CD1c-positive myeloid dendritic cell (primary cell): ENCODE measurements at regions not wholly inside any gene's neighbourhood (a gene's known extent, or its start where the extent isn't known, plus 50 kb on each side); places are given as distances from the start of the nearest gene placed in this dataset.
"Not testable (repeated sequence)": the region's sequence is repeated elsewhere in the genome, so short reads cannot be mapped to it uniquely, and the experiment has no call there.

ENCODE experiments used
- DNase-seq: peaks from one replicate; pipeline ENCODE4 v3.0.0-alpha.2; 2016; ENCODE audit errors: extremely low spot score

- DNase-seq: no peak
Measured at GRCh38 chr1:164433141-164433817, 125.7 kb upstream of the PBX1 start.

DNA sequence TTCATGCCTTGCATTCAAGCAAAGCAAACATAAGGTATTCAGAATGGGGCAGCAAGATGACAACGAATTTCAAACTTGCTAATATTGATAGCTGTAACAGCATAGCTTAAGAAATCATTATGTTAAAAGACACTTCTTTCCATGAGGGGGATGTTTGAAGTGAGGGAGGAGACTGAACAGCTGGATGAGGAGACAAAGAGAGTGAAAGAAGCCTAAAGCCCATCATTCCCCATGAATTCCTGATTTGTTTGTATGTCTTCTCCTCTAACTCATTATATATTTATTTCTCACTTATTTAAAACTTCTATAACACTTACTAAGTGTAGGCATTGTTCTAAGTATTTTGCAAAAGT is 125.2 kb upstream of the PBX1 start:
- DNase-seq: no peak

DNA sequence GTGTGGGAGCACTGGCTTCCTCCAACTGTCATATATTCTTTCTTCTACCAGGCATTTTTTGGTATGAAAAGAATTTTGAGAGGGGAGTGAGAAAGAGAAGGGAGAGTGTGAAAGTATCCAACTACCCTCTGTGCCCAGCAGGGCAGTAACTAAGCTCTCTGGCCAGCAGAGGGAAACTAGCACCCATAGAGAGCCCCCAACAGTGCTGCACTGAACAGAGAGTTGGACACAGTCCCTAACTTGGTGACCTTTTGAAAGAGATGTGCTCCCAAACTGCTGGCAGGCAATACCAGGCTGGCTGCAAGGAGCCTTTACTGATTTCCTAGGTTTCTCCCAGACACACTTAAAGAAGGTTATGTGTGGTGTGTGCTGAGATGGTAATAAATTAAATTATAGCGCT is 118.8 kb upstream of the PBX1 start:
- DNase-seq: no peak

DNA sequence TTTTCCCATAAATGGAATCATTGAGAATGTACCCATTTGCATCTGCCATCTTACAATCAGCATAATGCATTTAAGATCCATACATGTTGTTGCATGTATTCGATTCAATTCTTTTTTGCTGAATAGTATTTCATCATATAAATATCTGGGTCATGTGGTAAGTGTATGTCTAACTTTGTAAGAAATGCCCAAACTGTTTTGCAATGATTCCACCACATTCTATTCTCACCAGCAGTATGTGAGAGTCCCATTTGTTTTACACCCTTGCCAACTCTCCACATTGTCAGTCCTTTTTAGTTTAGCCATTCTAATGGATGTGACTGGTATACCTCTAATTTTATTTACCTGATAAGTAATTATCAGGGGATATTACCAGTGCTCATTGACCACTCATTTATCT is 115.8 kb upstream of the PBX1 start:
- no peak for DNase-seq

DNA sequence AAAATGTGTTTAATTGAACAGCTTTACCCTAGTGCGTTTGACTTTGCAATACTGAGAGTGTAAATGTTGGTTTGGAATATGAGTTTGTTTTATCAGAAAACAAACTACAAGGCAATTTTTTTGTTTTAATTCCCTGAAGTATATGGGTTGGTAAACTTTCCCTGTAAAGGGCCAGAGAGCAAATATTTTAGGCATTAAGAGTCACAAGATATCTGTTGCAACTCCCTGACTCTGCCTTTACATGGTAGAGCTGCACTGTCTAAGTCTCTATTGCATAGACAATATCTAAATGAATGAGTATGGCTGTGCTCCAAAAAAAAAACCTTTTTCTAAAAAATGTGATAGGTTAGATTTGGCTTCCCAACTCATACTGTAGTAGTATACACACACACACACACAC is 115.1 kb upstream of the PBX1 start:
- DNase-seq: no peak

DNA sequence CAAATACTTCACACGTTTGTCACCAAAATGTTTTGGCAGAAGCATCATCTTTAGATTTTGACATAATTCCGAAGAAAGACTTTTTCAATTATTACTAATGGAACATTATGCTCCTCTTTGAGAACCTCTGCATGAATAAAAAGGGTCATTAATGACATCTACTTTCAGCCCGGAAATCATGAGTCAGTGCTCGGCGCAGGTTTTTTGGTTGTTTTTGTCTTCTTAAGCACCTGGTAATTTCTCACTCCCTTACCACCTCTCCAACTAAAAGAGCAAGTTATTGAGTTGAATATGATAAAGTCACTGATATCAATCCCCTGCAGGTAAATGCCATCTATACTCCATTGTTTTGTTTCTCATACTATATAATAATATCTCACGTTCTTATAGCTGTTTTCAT is 113.0 kb upstream of the PBX1 start:
- no peak for DNase-seq

DNA sequence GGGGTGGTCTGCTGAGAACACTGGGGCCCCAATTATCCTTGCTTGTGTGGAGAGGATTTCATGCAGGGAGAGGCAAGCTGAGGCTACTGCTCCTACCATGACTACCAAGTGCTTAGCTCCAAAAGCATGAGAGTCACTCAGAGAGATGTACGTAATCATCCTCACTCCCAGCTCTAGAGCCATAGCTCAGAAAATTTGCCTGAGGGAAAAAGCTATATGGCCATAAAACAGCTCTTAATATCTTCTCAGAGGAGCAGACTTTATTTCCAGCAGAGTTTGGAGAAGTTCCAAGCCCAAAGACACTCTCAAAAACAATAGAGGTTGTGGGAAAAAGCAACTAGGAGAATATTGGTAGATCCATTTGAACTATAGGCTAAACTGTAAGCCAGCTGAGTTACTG is 106.4 kb upstream of the PBX1 start:
- DNase-seq: no peak

DNA sequence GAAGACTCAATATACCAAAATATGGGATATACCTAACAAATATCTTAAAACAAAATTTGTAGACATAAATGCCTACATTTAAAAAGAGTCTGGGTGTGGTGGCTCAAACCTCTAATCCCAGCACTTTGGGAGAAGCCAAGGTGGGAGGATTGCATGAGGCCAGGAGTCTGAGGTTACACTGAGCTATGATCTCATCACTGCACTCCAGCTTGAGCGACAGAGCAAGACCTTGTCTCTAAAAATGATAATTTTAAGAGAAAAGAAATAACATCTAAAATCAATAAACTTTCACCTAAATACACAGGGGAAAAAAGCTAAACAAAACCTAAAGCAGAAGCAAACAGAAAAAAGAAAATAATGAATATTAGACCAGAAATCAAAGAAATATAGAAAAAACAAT is 102.7 kb upstream of the PBX1 start:
- DNase-seq: no peak

GRCh38 chr1:164459176-164459575 is 99.8 kb upstream of the PBX1 start:
- not testable (repeated sequence) for DNase-seq

DNA sequence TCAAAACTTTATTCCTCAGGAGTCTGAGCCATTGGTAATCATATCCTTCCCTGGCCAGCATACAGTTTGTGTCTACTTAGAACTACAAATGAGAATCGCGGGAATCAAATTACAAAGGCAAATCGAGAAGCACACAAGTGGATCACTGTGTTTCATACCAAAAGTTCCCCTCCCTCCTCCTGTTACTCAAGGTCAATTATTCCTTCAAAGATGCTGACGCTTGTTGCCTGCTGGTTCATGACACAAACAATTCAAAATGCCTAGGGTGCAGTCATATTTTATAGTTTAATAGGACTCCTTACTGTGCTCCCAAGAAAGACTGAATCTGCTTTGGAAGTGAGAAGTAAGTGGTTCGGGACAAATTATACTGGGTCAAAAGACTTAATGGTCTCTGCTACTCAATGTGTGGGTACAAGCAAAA is 93.0 kb upstream of the PBX1 start:
- DNase-seq: no peak

- DNase-seq: no peak
Measured at GRCh38 chr1:164466429-164466828, 92.6 kb upstream of the PBX1 start.

- DNase-seq: no peak
Measured at GRCh38 chr1:164470996-164471395, 88.0 kb upstream of the PBX1 start.

- no peak for DNase-seq
Measured at GRCh38 chr1:164472841-164473240, 86.1 kb upstream of the PBX1 start.

GRCh38 chr1:164473544-164473943 is 85.4 kb upstream of the PBX1 start:
- DNase-seq: no peak

GRCh38 chr1:164475834-164476233 is 83.2 kb upstream of the PBX1 start:
- DNase-seq: no peak

GRCh38 chr1:164477343-164477742 is 81.6 kb upstream of the PBX1 start:
- DNase-seq: no peak

- no peak for DNase-seq
Measured at GRCh38 chr1:164479242-164479641, 79.7 kb upstream of the PBX1 start.

DNA sequence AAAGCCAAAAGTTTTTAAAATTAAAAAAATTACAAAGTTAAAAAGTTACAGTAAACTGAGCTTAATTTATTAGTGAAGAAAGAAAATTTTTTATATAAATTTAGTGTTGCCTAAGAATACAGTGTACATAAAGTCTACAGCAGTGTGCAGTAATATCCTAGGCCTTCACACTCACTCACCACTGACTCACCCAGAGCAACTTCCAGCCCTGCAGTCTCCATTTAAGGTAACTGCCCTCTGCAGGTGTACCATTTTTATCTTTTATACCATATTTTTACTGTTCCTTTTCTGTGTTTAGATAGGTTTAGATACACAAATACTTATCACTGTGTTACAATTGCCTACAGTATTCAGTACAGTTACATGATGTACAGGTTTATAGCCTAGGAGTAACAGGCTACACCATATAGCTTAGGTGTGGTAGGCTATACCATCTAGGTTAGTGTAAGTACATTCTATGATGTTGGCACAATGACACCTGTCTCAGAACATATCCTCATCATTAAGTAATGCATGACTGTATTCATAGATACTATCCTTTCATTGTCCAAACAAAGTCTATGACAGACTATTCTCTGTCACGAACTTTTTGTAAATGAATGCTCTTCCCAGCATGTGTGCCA is 78.6 kb upstream of the PBX1 start:
- DNase-seq: no peak

GRCh38 chr1:164495905-164496304 is 63.1 kb upstream of the PBX1 start:
- no peak for DNase-seq

DNA sequence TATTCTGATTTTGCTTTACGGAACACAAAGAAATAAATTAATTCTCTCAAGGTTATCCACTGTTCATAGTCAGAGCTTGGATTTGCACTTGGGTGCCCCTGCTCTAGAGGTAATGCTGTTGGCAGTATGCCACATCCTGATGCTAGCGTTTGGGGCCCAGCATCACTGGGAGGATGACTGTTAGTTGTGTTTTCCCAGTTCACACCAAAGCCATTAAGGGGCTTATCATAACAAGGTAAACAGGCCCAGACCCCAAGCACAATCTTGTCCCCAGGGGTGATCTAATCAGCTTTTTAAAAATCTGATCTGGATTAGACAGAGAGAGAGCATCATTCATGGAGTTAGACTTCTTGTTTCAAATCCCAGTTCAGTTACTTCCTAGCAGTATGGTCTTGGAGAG is 60.2 kb upstream of the PBX1 start:
- no peak for DNase-seq

- DNase-seq: no peak
Measured at GRCh38 chr1:164504749-164505148, 54.2 kb upstream of the PBX1 start.
